ENCODE measurements at regions not wholly inside any gene's neighbourhood (a gene's known extent, or its start where the extent isn't known, plus 50 kb on each side); places are given as distances from the start of the nearest gene placed in this dataset.

DNA sequence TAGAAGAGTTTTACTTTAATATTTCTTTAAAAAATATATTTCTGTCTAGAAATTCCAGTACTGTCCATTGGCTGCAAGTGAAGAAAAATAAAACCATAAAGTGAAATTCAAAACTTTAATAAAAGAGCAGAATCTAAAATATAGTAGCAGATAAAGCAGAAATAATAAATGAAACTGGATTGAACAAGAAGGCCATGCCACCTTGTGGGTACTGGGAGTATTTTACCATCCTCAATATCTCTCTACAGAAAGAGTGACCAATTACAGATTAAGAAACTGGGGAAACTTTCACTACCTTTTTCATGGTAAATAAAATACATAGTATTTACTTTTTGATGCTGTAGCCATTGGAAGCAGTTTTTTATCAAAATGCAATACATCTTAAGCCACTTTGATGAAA, 220.5 kb downstream of the BCAT1 start:
- TF ChIP-seq, protein P1, sequence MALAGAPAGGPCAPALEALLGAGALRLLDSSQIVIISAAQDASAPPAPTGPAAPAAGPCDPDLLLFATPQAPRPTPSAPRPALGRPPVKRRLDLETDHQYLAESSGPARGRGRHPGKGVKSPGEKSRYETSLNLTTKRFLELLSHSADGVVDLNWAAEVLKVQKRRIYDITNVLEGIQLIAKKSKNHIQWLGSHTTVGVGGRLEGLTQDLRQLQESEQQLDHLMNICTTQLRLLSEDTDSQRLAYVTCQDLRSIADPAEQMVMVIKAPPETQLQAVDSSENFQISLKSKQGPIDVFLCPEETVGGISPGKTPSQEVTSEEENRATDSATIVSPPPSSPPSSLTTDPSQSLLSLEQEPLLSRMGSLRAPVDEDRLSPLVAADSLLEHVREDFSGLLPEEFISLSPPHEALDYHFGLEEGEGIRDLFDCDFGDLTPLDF (CRISPR knock-in tag; IDR thresholded peaks at IDR 0.05), result no peak
- TF ChIP-seq, protein P2, sequence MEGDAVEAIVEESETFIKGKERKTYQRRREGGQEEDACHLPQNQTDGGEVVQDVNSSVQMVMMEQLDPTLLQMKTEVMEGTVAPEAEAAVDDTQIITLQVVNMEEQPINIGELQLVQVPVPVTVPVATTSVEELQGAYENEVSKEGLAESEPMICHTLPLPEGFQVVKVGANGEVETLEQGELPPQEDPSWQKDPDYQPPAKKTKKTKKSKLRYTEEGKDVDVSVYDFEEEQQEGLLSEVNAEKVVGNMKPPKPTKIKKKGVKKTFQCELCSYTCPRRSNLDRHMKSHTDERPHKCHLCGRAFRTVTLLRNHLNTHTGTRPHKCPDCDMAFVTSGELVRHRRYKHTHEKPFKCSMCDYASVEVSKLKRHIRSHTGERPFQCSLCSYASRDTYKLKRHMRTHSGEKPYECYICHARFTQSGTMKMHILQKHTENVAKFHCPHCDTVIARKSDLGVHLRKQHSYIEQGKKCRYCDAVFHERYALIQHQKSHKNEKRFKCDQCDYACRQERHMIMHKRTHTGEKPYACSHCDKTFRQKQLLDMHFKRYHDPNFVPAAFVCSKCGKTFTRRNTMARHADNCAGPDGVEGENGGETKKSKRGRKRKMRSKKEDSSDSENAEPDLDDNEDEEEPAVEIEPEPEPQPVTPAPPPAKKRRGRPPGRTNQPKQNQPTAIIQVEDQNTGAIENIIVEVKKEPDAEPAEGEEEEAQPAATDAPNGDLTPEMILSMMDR (IDR thresholded peaks at IDR 0.05), result 0 out of 2 replicates have a peak, but pooled peaks have one; percentile 15
- TF ChIP-seq, protein P3, sequence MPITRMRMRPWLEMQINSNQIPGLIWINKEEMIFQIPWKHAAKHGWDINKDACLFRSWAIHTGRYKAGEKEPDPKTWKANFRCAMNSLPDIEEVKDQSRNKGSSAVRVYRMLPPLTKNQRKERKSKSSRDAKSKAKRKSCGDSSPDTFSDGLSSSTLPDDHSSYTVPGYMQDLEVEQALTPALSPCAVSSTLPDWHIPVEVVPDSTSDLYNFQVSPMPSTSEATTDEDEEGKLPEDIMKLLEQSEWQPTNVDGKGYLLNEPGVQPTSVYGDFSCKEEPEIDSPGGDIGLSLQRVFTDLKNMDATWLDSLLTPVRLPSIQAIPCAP (CRISPR knock-in tag; IDR thresholded peaks at IDR 0.05), result no peak
- TF ChIP-seq NFATC4 (CRISPR knock-in tag; IDR thresholded peaks at IDR 0.05), result no peak
- no peak for TF ChIP-seq MAX (CRISPR knock-in tag; IDR thresholded peaks at IDR 0.05)
- no peak for TF ChIP-seq ZNF263 (CRISPR knock-in tag; IDR thresholded peaks at IDR 0.05; ENCODE audit: low read depth)
- TF ChIP-seq CREB1 (CRISPR knock-in tag; IDR thresholded peaks at IDR 0.05), result no peak
- TF ChIP-seq ATF1 (CRISPR knock-in tag; IDR thresholded peaks at IDR 0.05), result no peak
- TF ChIP-seq NR2C2 (CRISPR knock-in tag; IDR thresholded peaks at IDR 0.05), result no peak
- TF ChIP-seq FOXJ3 (CRISPR knock-in tag; IDR thresholded peaks at IDR 0.05; ENCODE audit: borderline replicate concordance), result no peak
- no peak for TF ChIP-seq ZNF138 (CRISPR knock-in tag; conservative IDR thresholded peaks at IDR 0.05)
- TF ChIP-seq, protein P4, sequence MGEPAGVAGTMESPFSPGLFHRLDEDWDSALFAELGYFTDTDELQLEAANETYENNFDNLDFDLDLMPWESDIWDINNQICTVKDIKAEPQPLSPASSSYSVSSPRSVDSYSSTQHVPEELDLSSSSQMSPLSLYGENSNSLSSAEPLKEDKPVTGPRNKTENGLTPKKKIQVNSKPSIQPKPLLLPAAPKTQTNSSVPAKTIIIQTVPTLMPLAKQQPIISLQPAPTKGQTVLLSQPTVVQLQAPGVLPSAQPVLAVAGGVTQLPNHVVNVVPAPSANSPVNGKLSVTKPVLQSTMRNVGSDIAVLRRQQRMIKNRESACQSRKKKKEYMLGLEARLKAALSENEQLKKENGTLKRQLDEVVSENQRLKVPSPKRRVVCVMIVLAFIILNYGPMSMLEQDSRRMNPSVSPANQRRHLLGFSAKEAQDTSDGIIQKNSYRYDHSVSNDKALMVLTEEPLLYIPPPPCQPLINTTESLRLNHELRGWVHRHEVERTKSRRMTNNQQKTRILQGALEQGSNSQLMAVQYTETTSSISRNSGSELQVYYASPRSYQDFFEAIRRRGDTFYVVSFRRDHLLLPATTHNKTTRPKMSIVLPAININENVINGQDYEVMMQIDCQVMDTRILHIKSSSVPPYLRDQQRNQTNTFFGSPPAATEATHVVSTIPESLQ (CRISPR knock-in tag; IDR thresholded peaks at IDR 0.05), result no peak
- TF ChIP-seq, protein P5, sequence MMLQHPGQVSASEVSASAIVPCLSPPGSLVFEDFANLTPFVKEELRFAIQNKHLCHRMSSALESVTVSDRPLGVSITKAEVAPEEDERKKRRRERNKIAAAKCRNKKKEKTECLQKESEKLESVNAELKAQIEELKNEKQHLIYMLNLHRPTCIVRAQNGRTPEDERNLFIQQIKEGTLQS (CRISPR knock-in tag; conservative IDR thresholded peaks at IDR 0.05), result no peak

Measured in WTC11 (cell line).